Activated CD8-positive, alpha-beta T cell treated with anti-CD3 and anti-CD28 coated beads for 36 hours (primary cell): ENCODE measurements at regions not wholly inside any gene's neighbourhood (a gene's known extent, or its start where the extent isn't known, plus 50 kb on each side); places are given as distances from the start of the nearest gene placed in this dataset.

Source experiments
- ATAC-seq: fragments of 200-7000 bp; cut with Tn5 transposase; one replicate; pipeline ENCODE4 v1.10.0; 2021; ENCODE audit warnings: mild to moderate bottlenecking, moderate library complexity
- CTCF ChIA-PET: fragments of 350-600 bp; sonication (Branson Sonifier 250); formaldehyde crosslinking; loops from one replicate; lab custom pipeline; 2021; ENCODE audit warnings: antibody characterized with exemption; lab: Charles Lee
- POLR2A ChIA-PET: fragments of 350-600 bp; sonication (Branson Sonifier 250); formaldehyde crosslinking; loops from one replicate; lab custom pipeline; 2021; ENCODE audit warnings: antibody characterized with exemption; lab: Charles Lee
- DNase-seq: peaks from one replicate; pipeline ENCODE4 v3.0.0-alpha.2; 2020
- H3K27ac Mint-ChIP-seq: one replicate; pipeline ENCODE4 v1.8.0; 2021; ENCODE audit warnings: mild to moderate bottlenecking, mixed read lengths
- H3K27me3 Mint-ChIP-seq: one replicate; pipeline ENCODE4 v1.8.0; 2021; ENCODE audit warnings: mixed read lengths
- H3K36me3 Mint-ChIP-seq: one replicate; pipeline ENCODE4 v1.8.0; 2021; ENCODE audit warnings: low read depth, mixed read lengths
- H3K4me1 Mint-ChIP-seq: one replicate; pipeline ENCODE4 v1.8.0; 2021; ENCODE audit warnings: low read depth, mixed read lengths
- H3K4me3 Mint-ChIP-seq: one replicate; pipeline ENCODE4 v1.8.0; 2021; ENCODE audit warnings: mild to moderate bottlenecking, moderate library complexity, mixed read lengths
- H3K9me3 Mint-ChIP-seq: one replicate; pipeline ENCODE4 v1.8.0; 2021; ENCODE audit warnings: mixed read lengths
- CTCF ChIP-seq: fragments of 200-600 bp; IDR thresholded peaks from one replicate; pipeline ENCODE4 v1.8.0; 2022; ENCODE audit warnings: antibody characterized with exemption, mild to moderate bottlenecking
- intact Hi-C: fragments of 100-400 bp; cut with micrococcal nuclease; formaldehyde crosslinking; loops from one replicate; pipeline ENCODE4 v1.10.0; 2022

- no peak for ATAC-seq
- TF ChIP-seq CTCF = no peak
- Mint-ChIP-seq H3K4me3 (no peak overlapping the region), H3K27me3 (peaks cover 3% of the 10 kb centered on the region), H3K36me3 (no peaks in the 10 kb centered on the region), H3K27ac (no peak overlapping the region), H3K9me3 (no peaks in the 10 kb centered on the region), H3K4me1 (peaks cover 2% of the 10 kb centered on the region)
- DNase-seq = no peak
- CTCF ChIA-PET = no interaction called here
- POLR2A ChIA-PET = no interaction called here
- intact Hi-C loops = no loop called here
Observed at GRCh38 chr16:79449900-79450299, 150.6 kb downstream of the MAF start.

- Mint-ChIP-seq H3K4me1 (peaks cover 2% of the 10 kb centered on the region), H3K27me3 (peaks cover 3% of the 10 kb centered on the region), H3K4me3 (no peak overlapping the region), H3K36me3 (no peaks in the 10 kb centered on the region), H3K9me3 (no peaks in the 10 kb centered on the region), H3K27ac (no peak overlapping the region)
- TF ChIP-seq CTCF = no peak
- intact Hi-C loops = no loop called here
- POLR2A ChIA-PET = no interaction called here
- ATAC-seq (no peak), DNase-seq (no peak)
- CTCF ChIA-PET = no interaction called here
Observed at GRCh38 chr16:79449067-79449769, 151.3 kb downstream of the MAF start.

- CTCF ChIA-PET = no interaction called here
- Mint-ChIP-seq H3K36me3 (no peaks in the 10 kb centered on the region), H3K27me3 (no peaks in the 10 kb centered on the region), H3K27ac (no peak overlapping the region), H3K4me3 (no peak overlapping the region), H3K4me1 (no peaks in the 10 kb centered on the region), H3K9me3 (no peaks in the 10 kb centered on the region)
- intact Hi-C loops = no loop called here
- POLR2A ChIA-PET = no interaction called here
- DNase-seq (no peak), ATAC-seq (no peak)
- TF ChIP-seq CTCF = no peak
Observed at GRCh38 chr16:79444572-79444971, 156.0 kb downstream of the MAF start.

- TF ChIP-seq CTCF = no peak
- Mint-ChIP-seq H3K9me3 (no peaks in the 10 kb centered on the region), H3K4me1 (no peaks in the 10 kb centered on the region), H3K27ac (no peak overlapping the region), H3K4me3 (no peak overlapping the region), H3K27me3 (no peaks in the 10 kb centered on the region), H3K36me3 (no peaks in the 10 kb centered on the region)
- ATAC-seq (no peak), DNase-seq (no peak)
- intact Hi-C loops = no loop called here
- CTCF ChIA-PET = no interaction called here
- POLR2A ChIA-PET = no interaction called here
Observed at GRCh38 chr16:79439901-79440300, 160.6 kb downstream of the MAF start.

- Mint-ChIP-seq H3K36me3 (no peaks in the 10 kb centered on the region), H3K4me3 (no peak overlapping the region), H3K27ac (no peak overlapping the region), H3K4me1 (no peaks in the 10 kb centered on the region), H3K9me3 (no peaks in the 10 kb centered on the region), H3K27me3 (no peaks in the 10 kb centered on the region)
- no peak for TF ChIP-seq CTCF
- CTCF ChIA-PET = no interaction called here
- no peak for ATAC-seq
- no peak for DNase-seq
- POLR2A ChIA-PET = no interaction called here
- intact Hi-C loops = no loop called here
Observed at GRCh38 chr16:79437764-79438751, 162.5 kb downstream of the MAF start.
